ENCODE measurements at regions not wholly inside any gene's neighbourhood (a gene's known extent, or its start where the extent isn't known, plus 50 kb on each side); places are given as distances from the start of the nearest gene placed in this dataset.

GRCh38 chr2:144078802-144079724, 440.9 kb downstream of the ZEB2 start:
- DNase-seq (ENCODE audit: extremely low read depth in 1 of 4, low spot score in 3 of 4) = no peak
- ATAC-seq = no peak
- Histone ChIP-seq H4K20me1 (replicated peaks; ENCODE audit: control insufficient read depth, insufficient read depth, low read length) (no peaks in the 10 kb centered on the region), H3K4me1 (replicated peaks in 1 of 2; ENCODE audit: control insufficient read depth in 2 of 2, insufficient read depth in 2 of 2, low read length in 2 of 2) (no peaks in the 10 kb centered on the region), H3K4me3 (no peak overlapping the region), H3K9ac (ENCODE audit: insufficient read depth in 1 of 2, low read depth in 2 of 2, low read length in 2 of 2) (no peak overlapping the region), H3K9me1 (ENCODE audit: control insufficient read depth, insufficient read depth, low read length) (no peaks in the 10 kb centered on the region), H3K4me2 (ENCODE audit: insufficient read depth, low read length) (no peak overlapping the region), H2AFZ (ENCODE audit: low read depth, low read length) (no peak overlapping the region), H3K27ac (ENCODE audit: extremely low read depth, low read depth, low read length) (no peak overlapping the region), H3K79me2 (ENCODE audit: control insufficient read depth, insufficient read depth, low read length) (no peaks in the 10 kb centered on the region), H3K36me3 (ENCODE audit: control insufficient read depth, insufficient read depth, low read length) (no peaks in the 10 kb centered on the region), H3K9me3 (replicated peaks; ENCODE audit: control insufficient read depth, insufficient read depth, low read depth, low read length) (no peaks in the 10 kb centered on the region), H3K27me3 (ENCODE audit: control insufficient read depth in 2 of 2, insufficient read depth in 2 of 2, low read length in 2 of 2) (no peaks in the 10 kb centered on the region)
- TF ChIP-seq ZFX (CRISPR knock-in tag; IDR thresholded peaks at IDR 0.05) (no peak), C11orf30 (IDR thresholded peaks at IDR 0.05; ENCODE audit: low read depth) (0 out of 2 replicates have a peak, but pooled peaks have one; percentile 13)
- in situ Hi-C loops (cut with MboI) (no loop called here), intact Hi-C loops (cut with micrococcal nuclease) (no loop called here)
- no peak for FAIRE-seq
- CTCF ChIA-PET (ENCODE audit: low intra/inter-chr PET ratio) = no interaction called here
- POLR2A ChIA-PET = no interaction called here
- 48% methylated on average over 3 of the region's 3 CpGs for WGBS (ENCODE audit: insufficient coverage, low coverage, missing lambda C conversion rate)
- no TSS peak for BruUV-seq (replicated peaks)

- TF ChIP-seq ZNF695 (CRISPR knock-in tag; IDR thresholded peaks at IDR 0.05) (no peak), ETV5 (CRISPR knock-in tag; IDR thresholded peaks at IDR 0.05; ENCODE audit: low read depth) (no peak), NBN (IDR thresholded peaks at IDR 0.05; ENCODE audit: low read depth) (no peak)
- intact Hi-C loops (cut with micrococcal nuclease) = no loop called here
- BruUV-seq (replicated peaks) = no TSS peak
Observed at GRCh38 chr2:144078106-144078505, 441.8 kb downstream of the ZEB2 start.

More at GRCh38 chr2:144078106-144078505, 441.8 kb downstream of the ZEB2 start:
- ChIA-PET CTCF (ENCODE audit: low intra/inter-chr PET ratio) (no interaction called here), POLR2A (no interaction called here)
- ATAC-seq (no peak), FAIRE-seq (no peak), DNase-seq (ENCODE audit: extremely low read depth in 1 of 4, low spot score in 3 of 4) (no peak)
- Histone ChIP-seq H3K4me3 (no peak overlapping the region), H3K9me1 (ENCODE audit: control insufficient read depth, insufficient read depth, low read length) (no peaks in the 10 kb centered on the region), H2AFZ (ENCODE audit: low read depth, low read length) (no peak overlapping the region), H4K20me1 (replicated peaks; ENCODE audit: control insufficient read depth, insufficient read depth, low read length) (no peaks in the 10 kb centered on the region), H3K27me3 (ENCODE audit: control insufficient read depth in 2 of 2, insufficient read depth in 2 of 2, low read length in 2 of 2) (no peaks in the 10 kb centered on the region), H3K79me2 (ENCODE audit: control insufficient read depth, insufficient read depth, low read length) (no peaks in the 10 kb centered on the region), H3K4me1 (replicated peaks in 1 of 2; ENCODE audit: control insufficient read depth in 2 of 2, insufficient read depth in 2 of 2, low read length in 2 of 2) (no peaks in the 10 kb centered on the region), H3K9me3 (replicated peaks; ENCODE audit: control insufficient read depth, insufficient read depth, low read depth, low read length) (no peaks in the 10 kb centered on the region), H3K36me3 (ENCODE audit: control insufficient read depth, insufficient read depth, low read length) (no peaks in the 10 kb centered on the region), H3K27ac (ENCODE audit: extremely low read depth, low read depth, low read length) (no peak overlapping the region), H3K9ac (ENCODE audit: insufficient read depth in 1 of 2, low read depth in 2 of 2, low read length in 2 of 2) (no peak overlapping the region), H3K4me2 (ENCODE audit: insufficient read depth, low read length) (no peak overlapping the region)
- in situ Hi-C loops (cut with MboI) = no loop called here
